ENCODE measurements at regions not wholly inside any gene's neighbourhood (a gene's known extent, or its start where the extent isn't known, plus 50 kb on each side); places are given as distances from the start of the nearest gene placed in this dataset.

GRCh38 chr14:96744262-96744661 lies 52.9 kb upstream of the VRK1 start:
- Histone ChIP-seq H3K27me3 (peaks cover 0 to 78% (median 13%) of the 10 kb centered on the region in 4 donors), H3K27ac (replicated peaks in 1 of 4) (no peak overlapping the region), H3K4me3 (no peak overlapping the region), H3K36me3 (no peaks in the 10 kb centered on the region), H3K9me3 (peaks cover 0 to 5% (median 0%) of the 10 kb centered on the region in 4 donors), H3K4me1 (peaks cover 8 to 10% (median 10%) of the 10 kb centered on the region in 4 donors)
- WGBS: 69% methylated on average over 7 of the region's 7 CpGs
- no peak for DNase-seq (ENCODE audit: extremely low spot score)
- intact Hi-C loops (cut with DNase I): no loop called here
- no peak for TF ChIP-seq CTCF (IDR thresholded peaks at IDR 0.05)
- no peak for TF ChIP-seq POLR2AphosphoS5 (IDR thresholded peaks at IDR 0.05)
- TF ChIP-seq POLR2A (IDR thresholded peaks at IDR 0.05; ENCODE audit: low read depth): no peak
- TF ChIP-seq EP300 (IDR thresholded peaks at IDR 0.05): no peak

GRCh38 chr14:96745500-96746051 lies 51.6 kb upstream of the VRK1 start:
- intact Hi-C loops (cut with DNase I): no loop called here
- Histone ChIP-seq H3K9me3 (peaks cover 0 to 5% (median 0%) of the 10 kb centered on the region in 4 donors), H3K4me3 (no peak overlapping the region), H3K27me3 (peaks cover 0 to 80% (median 13%) of the 10 kb centered on the region in 4 donors), H3K27ac (replicated peaks in 1 of 4) (no peak overlapping the region), H3K36me3 (no peaks in the 10 kb centered on the region), H3K4me1 (peaks cover 8 to 10% (median 10%) of the 10 kb centered on the region in 4 donors)
- WGBS: 74% methylated on average over 3 of the region's 4 CpGs
- TF ChIP-seq CTCF (IDR thresholded peaks at IDR 0.05) (no peak), POLR2AphosphoS5 (IDR thresholded peaks at IDR 0.05) (no peak), EP300 (IDR thresholded peaks at IDR 0.05) (no peak), POLR2A (IDR thresholded peaks at IDR 0.05; ENCODE audit: low read depth) (no peak)
- DNase-seq (ENCODE audit: extremely low spot score): no peak

GRCh38 chr14:96746101-96746500 lies 51.1 kb upstream of the VRK1 start:
- TF ChIP-seq EP300 (IDR thresholded peaks at IDR 0.05) (no peak), CTCF (IDR thresholded peaks at IDR 0.05) (no peak), POLR2A (IDR thresholded peaks at IDR 0.05; ENCODE audit: low read depth) (no peak), POLR2AphosphoS5 (IDR thresholded peaks at IDR 0.05) (no peak)
- 42% methylated on average over 3 of the region's 3 CpGs for WGBS
- no peak for DNase-seq (ENCODE audit: extremely low spot score)
- Histone ChIP-seq H3K4me1 (peaks cover 7 to 9% (median 8%) of the 10 kb centered on the region in 4 donors), H3K4me3 (no peak overlapping the region), H3K27ac (replicated peaks in 1 of 4) (no peak overlapping the region), H3K9me3 (peaks cover 0 to 5% (median 0%) of the 10 kb centered on the region in 4 donors), H3K36me3 (no peaks in the 10 kb centered on the region), H3K27me3 (peaks cover 0 to 79% (median 13%) of the 10 kb centered on the region in 4 donors)
- intact Hi-C loops (cut with DNase I): no loop called here

DNA sequence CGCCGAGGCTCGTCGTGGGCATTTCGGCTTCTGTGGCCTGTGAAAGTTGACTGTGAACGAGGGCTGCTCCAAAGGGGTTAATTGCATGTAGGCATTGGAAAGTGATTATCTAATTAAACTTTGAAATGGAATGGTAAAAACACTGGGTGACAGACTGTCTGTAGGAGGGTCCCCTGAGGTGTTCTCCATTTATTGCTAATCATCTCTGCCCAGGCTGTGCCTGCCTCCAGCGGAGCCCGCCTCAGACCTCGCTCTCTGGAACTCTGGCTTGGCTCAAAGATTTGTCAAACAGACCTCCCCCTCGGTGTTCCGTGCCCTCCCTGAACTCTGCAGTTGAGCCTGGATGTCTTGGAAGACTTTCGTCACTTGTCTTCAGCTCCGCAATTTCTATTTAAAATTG lies 50.2 kb upstream of the VRK1 start:
- TF ChIP-seq EP300 (IDR thresholded peaks at IDR 0.05) (no peak), CTCF (IDR thresholded peaks at IDR 0.05) (no peak), POLR2AphosphoS5 (IDR thresholded peaks at IDR 0.05) (no peak), POLR2A (IDR thresholded peaks at IDR 0.05; ENCODE audit: low read depth) (no peak)
- peaks cover 0 to 70% (median 8%) of the 10 kb centered on the region in 4 donors for H3K27me3 ChIP-seq
- no peak overlapping the region for H3K27ac ChIP-seq (replicated peaks in 1 of 4)
- intact Hi-C loops (cut with DNase I): no loop called here
- 75% methylated on average over 13 of the region's 13 CpGs for WGBS
- no peaks in the 10 kb centered on the region for H3K36me3 ChIP-seq
- peaks cover 0 to 5% (median 0%) of the 10 kb centered on the region in 4 donors for H3K9me3 ChIP-seq
- DNase-seq (ENCODE audit: extremely low spot score): no peak
- H3K4me1 ChIP-seq: no peaks in the 10 kb centered on the region
- no peak overlapping the region for H3K4me3 ChIP-seq
